Lower leg skin (tissue), 4 donors: ENCODE measurements at regions not wholly inside any gene's neighbourhood (a gene's known extent, or its start where the extent isn't known, plus 50 kb on each side); places are given as distances from the start of the nearest gene placed in this dataset.

ENCODE experiments used
- DNase-seq, 2 donors: peaks; one replicate each; pipeline ENCODE4 v3.0.0-alpha.2; 2019; ENCODE audit warnings: low spot score in 2 of 2
- H3K4me3 ChIP-seq: fragments of 200-600 bp; sonication (generic); 2 replicates; pipeline ENCODE4 v1.5.1; 2017; ENCODE audit warnings: mild to moderate bottlenecking, low read depth; ENCODE audit not compliant: poor library complexity, severe bottlenecking
- POLR2A ChIP-seq, 2 donors: fragments of 450-650 bp; IDR thresholded peaks; one replicate each; pipeline ENCODE4 v1.6.1; 2016 to 2017; ENCODE audit warnings: antibody characterized with exemption in 2 of 2, mild to moderate bottlenecking in 1 of 2, moderate library complexity in 1 of 2
- WGBS, 2 donors: methylation state at CpG; one replicate each; pipeline ENCODE4 v1.1.5; 2018; 5-methylcytosine and 5-hydroxymethylcytosine counted together
- intact Hi-C: fragments of 100-400 bp; cut with DNase I; formaldehyde crosslinking; loops from one replicate; pipeline ENCODE4 v1.15.0; 2023; ENCODE audit warnings: low total_unique reads
- TF ChIP-seq, protein P1 (sequence below), 3 donors: fragments of 450-650 bp; IDR thresholded peaks; one replicate each; pipeline ENCODE4 v1.5.1; 2016; ENCODE audit warnings: antibody characterized with exemption in 3 of 3, mild to moderate bottlenecking in 3 of 3, moderate library complexity in 2 of 3

DNA sequence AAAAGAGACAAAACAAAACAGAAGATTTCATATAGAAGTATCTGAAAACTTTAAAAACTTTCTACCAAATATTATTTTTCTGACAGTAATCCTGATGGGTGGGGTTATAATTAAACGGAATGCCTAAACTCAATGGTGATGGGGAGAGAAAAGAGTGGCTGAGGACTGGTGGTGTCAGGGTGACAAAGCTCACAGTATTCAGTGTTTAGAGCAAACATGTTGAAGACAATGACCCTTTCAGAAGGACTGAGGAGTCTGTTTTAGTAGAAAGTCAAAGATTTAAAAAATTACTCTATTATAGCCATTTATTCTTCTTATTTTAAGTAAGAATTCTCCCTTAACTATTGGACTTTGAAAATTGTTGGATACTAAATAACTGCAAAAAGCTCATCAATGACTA lies 1144.0 kb downstream of the TAF11L14 start:
- H3K4me3 ChIP-seq, result no peak overlapping the region
- intact Hi-C loops, result no loop called here
- TF ChIP-seq, protein P1, sequence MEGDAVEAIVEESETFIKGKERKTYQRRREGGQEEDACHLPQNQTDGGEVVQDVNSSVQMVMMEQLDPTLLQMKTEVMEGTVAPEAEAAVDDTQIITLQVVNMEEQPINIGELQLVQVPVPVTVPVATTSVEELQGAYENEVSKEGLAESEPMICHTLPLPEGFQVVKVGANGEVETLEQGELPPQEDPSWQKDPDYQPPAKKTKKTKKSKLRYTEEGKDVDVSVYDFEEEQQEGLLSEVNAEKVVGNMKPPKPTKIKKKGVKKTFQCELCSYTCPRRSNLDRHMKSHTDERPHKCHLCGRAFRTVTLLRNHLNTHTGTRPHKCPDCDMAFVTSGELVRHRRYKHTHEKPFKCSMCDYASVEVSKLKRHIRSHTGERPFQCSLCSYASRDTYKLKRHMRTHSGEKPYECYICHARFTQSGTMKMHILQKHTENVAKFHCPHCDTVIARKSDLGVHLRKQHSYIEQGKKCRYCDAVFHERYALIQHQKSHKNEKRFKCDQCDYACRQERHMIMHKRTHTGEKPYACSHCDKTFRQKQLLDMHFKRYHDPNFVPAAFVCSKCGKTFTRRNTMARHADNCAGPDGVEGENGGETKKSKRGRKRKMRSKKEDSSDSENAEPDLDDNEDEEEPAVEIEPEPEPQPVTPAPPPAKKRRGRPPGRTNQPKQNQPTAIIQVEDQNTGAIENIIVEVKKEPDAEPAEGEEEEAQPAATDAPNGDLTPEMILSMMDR (IDR thresholded peaks at IDR 0.05), result no peak
- no peak for TF ChIP-seq POLR2A (IDR thresholded peaks at IDR 0.05)
- WGBS, 2 donors, result 82 to 91% methylated on average over 1 of the region's 1 CpG
- DNase-seq, result no peak

- DNase-seq, result no peak
- TF ChIP-seq POLR2A (IDR thresholded peaks at IDR 0.05), result no peak
- TF ChIP-seq, protein P1 (IDR thresholded peaks at IDR 0.05), result no peak
- intact Hi-C loops, result no loop called here
- WGBS, 2 donors, result 73 to 77% methylated on average over 1 of the region's 1 CpG
- H3K4me3 ChIP-seq, result no peak overlapping the region
Observed at GRCh38 chr5:18789218-18789998, 1155.1 kb downstream of the TAF11L14 start.

GRCh38 chr5:18792145-18792544 lies 1157.9 kb downstream of the TAF11L14 start:
- TF ChIP-seq, protein P1 (IDR thresholded peaks at IDR 0.05), result no peak
- no peak for TF ChIP-seq POLR2A (IDR thresholded peaks at IDR 0.05)
- WGBS, 2 donors, result 78 to 89% methylated on average over 6 of the region's 6 CpGs
- no peak for DNase-seq
- intact Hi-C loops, result no loop called here
- H3K4me3 ChIP-seq, result no peak overlapping the region

DNA sequence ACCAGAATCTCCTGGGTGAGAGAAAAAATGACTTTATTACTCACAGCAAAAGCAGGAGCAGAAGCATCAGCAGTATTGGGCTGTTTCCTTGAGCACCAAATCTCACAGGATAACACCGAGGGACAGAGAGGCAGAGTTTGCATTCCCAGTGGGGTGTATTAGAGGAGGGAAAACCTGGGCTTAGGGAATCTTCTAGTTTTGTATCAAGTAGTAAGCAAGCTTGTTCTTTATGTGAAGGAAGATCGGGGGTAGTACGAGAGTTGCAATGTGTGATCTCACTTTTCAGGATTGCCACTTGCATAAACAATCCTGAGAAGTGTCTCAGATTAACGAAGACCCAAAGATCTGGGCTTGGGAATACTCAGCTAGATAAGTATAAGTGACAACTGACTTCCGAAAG lies 1163.0 kb downstream of the TAF11L14 start:
- no peak for TF ChIP-seq POLR2A (IDR thresholded peaks at IDR 0.05)
- TF ChIP-seq, protein P1 (IDR thresholded peaks at IDR 0.05), result no peak
- DNase-seq, result no peak
- H3K4me3 ChIP-seq, result no peak overlapping the region
- WGBS, 2 donors, result 72 to 78% methylated on average over 5 of the region's 5 CpGs
- intact Hi-C loops, result no loop called here

DNA sequence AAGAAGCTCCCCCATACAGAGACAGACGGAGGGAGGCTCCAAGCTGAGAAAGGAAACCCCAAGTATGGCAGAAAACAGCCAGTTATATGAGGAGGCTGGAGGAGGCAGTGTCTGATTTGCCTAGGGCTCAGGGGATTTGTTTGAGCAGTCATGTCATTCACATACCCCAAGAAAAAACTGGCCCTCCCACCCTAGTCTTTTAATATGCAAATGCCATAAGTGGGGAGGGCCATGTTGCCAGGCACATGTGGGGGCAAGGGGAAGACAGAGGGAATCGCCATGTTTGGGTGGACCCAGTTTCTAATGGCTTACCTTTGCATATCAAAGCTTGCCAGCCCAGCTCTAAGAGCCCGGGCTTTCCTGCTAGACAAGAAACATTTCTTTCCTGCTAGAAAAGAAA lies 1163.8 kb downstream of the TAF11L14 start:
- no peak for DNase-seq
- WGBS, 2 donors, result 32 to 61% methylated on average over 3 of the region's 3 CpGs

More for the DNA sequence above, 1163.8 kb downstream of the TAF11L14 start:
- TF ChIP-seq, protein P1 (IDR thresholded peaks at IDR 0.05), result no peak
- no peak for TF ChIP-seq POLR2A (IDR thresholded peaks at IDR 0.05)
- intact Hi-C loops, result no loop called here
- no peak overlapping the region for H3K4me3 ChIP-seq
